Esophagus (tissue), 2 donors: ENCODE measurements at regions not wholly inside any gene's neighbourhood (a gene's known extent, or its start where the extent isn't known, plus 50 kb on each side); places are given as distances from the start of the nearest gene placed in this dataset.
"Not testable (repeated sequence)": the region's sequence is repeated elsewhere in the genome, so short reads cannot be mapped to it uniquely, and the experiment has no call there.

ENCODE experiments used
- H3K27ac ChIP-seq, 2 donors: one replicate each; pipeline ENCODE4 v1.5.1; 2013; ENCODE audit warnings: low read depth in 2 of 2, mild to moderate bottlenecking in 2 of 2, inconsistent platforms in 1 of 2, low read length in 1 of 2, moderate library complexity in 1 of 2
- H3K27me3 ChIP-seq, 2 donors: one replicate each; pipeline ENCODE4 v1.6.1; 2013; ENCODE audit warnings: low read length in 2 of 2, control low read depth in 1 of 2, mild to moderate bottlenecking in 1 of 2; ENCODE audit not compliant: insufficient read depth in 2 of 2, control insufficient read depth in 1 of 2
- H3K36me3 ChIP-seq, 2 donors: one replicate each; pipeline ENCODE4 v1.6.1; 2013; ENCODE audit warnings: low read length in 1 of 2; ENCODE audit not compliant: control insufficient read depth in 2 of 2, insufficient read depth in 2 of 2
- H3K4me1 ChIP-seq, 2 donors: one replicate each; pipeline ENCODE4 v1.6.1; 2013; ENCODE audit warnings: low read length in 1 of 2; ENCODE audit not compliant: control insufficient read depth in 2 of 2, insufficient read depth in 2 of 2
- H3K4me3 ChIP-seq, 2 donors: one replicate each; pipeline ENCODE4 v1.5.1; 2013; ENCODE audit warnings: low read length in 2 of 2, mild to moderate bottlenecking in 2 of 2, low read depth in 1 of 2, moderate library complexity in 1 of 2
- H3K9me3 ChIP-seq, 2 donors: one replicate each; pipeline ENCODE4 v1.6.1; 2013; ENCODE audit warnings: mild to moderate bottlenecking in 2 of 2, low read depth in 1 of 2, low read length in 1 of 2, moderate library complexity in 1 of 2; ENCODE audit not compliant: control insufficient read depth in 2 of 2, insufficient read depth in 1 of 2
- WGBS, 2 donors: extraction: QIAGEN DNeasy Blood & Tissue Kit; methylation state at CpG; one replicate each; pipeline ENCODE4 v1.1.7; 2013; 5-methylcytosine and 5-hydroxymethylcytosine counted together
- donor health status: healthy with polysubstance abuse.
- donor health status: Bipolar disorder and iron deficiency.

GRCh38 chr19:31039151-31039550, 310.1 kb downstream of the TSHZ3 start:
- 62 to 75% methylated on average over 4 of the region's 4 CpGs for WGBS, 2 donors
- Histone ChIP-seq H3K36me3 (no peaks in the 10 kb centered on the region), H3K4me1 (no peaks in the 10 kb centered on the region), H3K9me3 (no peaks in the 10 kb centered on the region), H3K4me3 (no peak overlapping the region), H3K27me3 (peaks cover 0 to 2% of the 10 kb centered on the region in 2 donors), H3K27ac (no peak overlapping the region)

DNA sequence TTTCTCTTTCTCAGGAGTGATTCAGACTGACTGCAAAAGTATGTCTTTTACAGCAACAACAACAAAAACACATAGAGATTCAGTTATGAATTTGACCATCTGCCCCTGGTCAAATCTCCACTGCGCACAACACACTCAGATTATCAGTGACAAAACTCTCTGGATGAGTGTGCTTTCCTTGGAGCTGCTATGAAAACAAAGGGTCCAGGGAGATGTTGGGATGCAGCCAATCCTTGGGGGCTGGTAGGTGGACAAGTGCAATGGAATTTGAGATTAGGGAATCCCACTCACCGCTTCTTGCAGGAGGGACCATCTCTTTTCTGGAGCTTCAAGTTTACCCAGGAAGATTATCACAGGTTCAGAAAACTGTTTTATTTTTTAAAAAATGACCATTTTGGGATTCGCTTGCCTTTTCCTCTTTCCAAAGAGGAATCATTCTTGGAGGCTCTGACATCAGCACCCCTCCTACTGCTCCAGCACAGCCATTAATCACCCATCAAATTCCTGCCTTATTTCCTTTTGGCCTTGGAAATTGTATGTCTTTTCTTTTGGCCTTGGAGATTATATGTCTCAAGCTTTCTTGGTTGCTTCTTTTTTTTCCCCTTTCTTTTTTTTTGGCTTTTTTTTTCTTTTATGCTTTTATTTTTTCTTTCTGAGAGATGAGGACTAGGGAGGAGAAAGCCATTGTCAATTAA, 311.8 kb downstream of the TSHZ3 start:
- peaks cover 0 to 2% of the 10 kb centered on the region in 2 donors for H3K27me3 ChIP-seq
- no peak overlapping the region for H3K27ac ChIP-seq
- 69 to 70% methylated on average over 3 of the region's 3 CpGs for WGBS, 2 donors
- no peaks in the 10 kb centered on the region for H3K4me1 ChIP-seq
- H3K4me3 ChIP-seq: no peak overlapping the region
- H3K36me3 ChIP-seq: no peaks in the 10 kb centered on the region
- no peaks in the 10 kb centered on the region for H3K9me3 ChIP-seq

- H3K27ac ChIP-seq, H3K4me1 ChIP-seq, H3K9me3 ChIP-seq, H3K36me3 ChIP-seq, H3K4me3 ChIP-seq, H3K27me3 ChIP-seq: not testable (repeated sequence)
- WGBS, 2 donors: 72 to 76% methylated on average over 4 of the region's 4 CpGs
Observed at GRCh38 chr19:31031455-31031854, 317.8 kb downstream of the TSHZ3 start.

DNA sequence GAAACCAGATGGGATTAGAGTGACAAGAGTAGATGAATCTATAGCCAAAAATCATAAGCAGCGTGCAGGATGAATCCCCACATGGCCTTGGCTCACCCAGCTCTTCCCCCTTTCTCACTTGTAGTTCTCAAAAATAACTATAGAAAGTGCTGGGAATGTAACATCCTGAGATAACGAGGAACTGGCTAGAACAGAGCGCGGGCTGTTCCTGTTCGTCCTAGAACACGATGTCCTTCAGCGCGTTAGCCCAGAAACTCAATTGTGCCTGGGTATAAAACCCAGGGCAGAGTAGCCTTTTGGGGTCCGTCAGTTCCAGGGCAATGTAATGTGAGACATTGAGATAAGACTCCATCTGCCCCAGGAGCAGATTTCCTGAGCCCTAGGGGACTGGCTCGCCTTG, 326.2 kb downstream of the TSHZ3 start:
- no peaks in the 10 kb centered on the region for H3K4me1 ChIP-seq
- peaks cover 0 to 2% of the 10 kb centered on the region in 2 donors for H3K27me3 ChIP-seq
- WGBS, 2 donors: 81 to 82% methylated on average over 10 of the region's 10 CpGs
- H3K36me3 ChIP-seq: no peaks in the 10 kb centered on the region
- H3K9me3 ChIP-seq: no peaks in the 10 kb centered on the region
- H3K27ac ChIP-seq: no peak overlapping the region
- no peak overlapping the region for H3K4me3 ChIP-seq

DNA sequence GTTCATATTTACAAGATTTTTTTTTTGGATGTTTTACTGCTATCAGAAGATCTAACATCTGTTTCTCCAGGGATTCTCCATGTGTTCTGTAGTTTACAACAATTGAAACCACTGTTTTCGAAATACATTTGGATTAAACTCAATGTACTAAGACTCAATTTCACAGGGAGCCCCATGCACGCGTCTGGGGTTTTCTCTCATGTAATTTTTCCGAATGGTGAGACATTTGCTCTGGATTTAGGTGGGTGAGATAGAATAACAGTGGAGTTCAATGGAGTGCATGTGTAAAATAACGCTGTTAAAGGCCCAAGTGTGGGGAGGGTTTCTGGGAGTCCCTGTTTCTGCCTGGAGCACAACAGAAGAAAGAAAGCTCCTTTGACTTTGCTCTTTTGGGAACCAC, 330.3 kb downstream of the TSHZ3 start:
- H3K36me3 ChIP-seq: no peaks in the 10 kb centered on the region
- 80 to 85% methylated on average over 5 of the region's 5 CpGs for WGBS, 2 donors
- H3K27ac ChIP-seq: no peak overlapping the region
- H3K27me3 ChIP-seq: no peaks in the 10 kb centered on the region
- H3K4me1 ChIP-seq: no peaks in the 10 kb centered on the region
- H3K9me3 ChIP-seq: peaks cover 0 to 5% of the 10 kb centered on the region in 2 donors
- no peak overlapping the region for H3K4me3 ChIP-seq

GRCh38 chr19:31015778-31016177, 333.5 kb downstream of the TSHZ3 start:
- no peaks in the 10 kb centered on the region for H3K36me3 ChIP-seq
- 70 to 77% methylated on average over 4 of the region's 4 CpGs for WGBS, 2 donors
- H3K9me3 ChIP-seq: peaks cover 3 to 5% of the 10 kb centered on the region in 2 donors
- H3K27me3 ChIP-seq: no peaks in the 10 kb centered on the region
- H3K4me3 ChIP-seq: no peak overlapping the region
- no peak overlapping the region for H3K27ac ChIP-seq
- H3K4me1 ChIP-seq: no peaks in the 10 kb centered on the region

- Histone ChIP-seq H3K27ac (no peak overlapping the region), H3K9me3 (peaks cover 3 to 5% of the 10 kb centered on the region in 2 donors), H3K4me3 (no peak overlapping the region), H3K4me1 (no peaks in the 10 kb centered on the region), H3K36me3 (no peaks in the 10 kb centered on the region), H3K27me3 (no peaks in the 10 kb centered on the region)
Observed at GRCh38 chr19:31014668-31015067, 334.6 kb downstream of the TSHZ3 start.

DNA sequence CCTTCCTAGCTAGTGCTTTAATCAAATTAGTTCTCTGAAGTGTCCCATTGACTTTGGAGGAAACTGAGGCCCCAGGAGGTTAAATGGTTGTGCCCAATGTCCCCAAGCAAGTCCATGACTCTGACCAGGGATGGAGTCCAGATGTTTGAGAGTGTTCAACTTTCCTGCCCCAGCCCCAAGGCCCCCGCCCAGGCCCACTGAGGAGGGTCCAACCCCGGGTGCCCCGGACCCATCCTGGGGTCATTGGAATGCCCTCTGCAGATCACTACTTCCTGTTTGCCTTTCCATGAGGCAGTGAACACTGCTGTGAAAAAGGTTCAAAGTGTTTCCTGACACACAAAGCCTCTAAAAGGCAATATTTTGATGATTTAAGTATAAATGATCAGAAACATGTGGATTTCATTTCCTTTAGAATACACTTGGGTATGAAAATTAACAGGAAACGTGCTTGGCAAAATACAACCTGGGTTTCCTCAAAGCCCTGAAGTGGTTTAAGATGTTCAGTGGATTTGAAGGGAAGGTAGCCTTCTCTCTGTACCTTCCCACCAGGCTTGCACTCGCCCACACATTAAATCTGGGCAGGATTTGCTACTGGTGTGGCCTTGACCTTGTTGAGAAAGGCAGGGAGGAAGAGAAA, 335.7 kb downstream of the TSHZ3 start:
- H3K4me1 ChIP-seq: no peaks in the 10 kb centered on the region
- H3K4me3 ChIP-seq: no peak overlapping the region
- no peak overlapping the region for H3K27ac ChIP-seq
- WGBS, 2 donors: 54 to 55% methylated on average over 5 of the region's 5 CpGs
- no peaks in the 10 kb centered on the region for H3K36me3 ChIP-seq
- H3K9me3 ChIP-seq: peaks cover 5% of the 10 kb centered on the region in 2 donors
- H3K27me3 ChIP-seq: no peaks in the 10 kb centered on the region

- 57 to 63% methylated on average over 12 of the region's 12 CpGs for WGBS, 2 donors
Observed at GRCh38 chr19:31002518-31003244, 346.6 kb downstream of the TSHZ3 start.

More at GRCh38 chr19:31002518-31003244, 346.6 kb downstream of the TSHZ3 start:
- no peak overlapping the region for H3K4me3 ChIP-seq
- no peaks in the 10 kb centered on the region for H3K4me1 ChIP-seq
- H3K36me3 ChIP-seq: no peaks in the 10 kb centered on the region
- H3K27me3 ChIP-seq: no peaks in the 10 kb centered on the region
- H3K9me3 ChIP-seq: peaks cover 0 to 4% of the 10 kb centered on the region in 2 donors
- H3K27ac ChIP-seq: no peak overlapping the region
